Activated naive CD4-positive, alpha-beta T cell treated with anti-CD3 and anti-CD28 coated beads, Interleukin-2, amount 50 U/mL, for 72 hours (primary cell): ENCODE measurements at regions not wholly inside any gene's neighbourhood (a gene's known extent, or its start where the extent isn't known, plus 50 kb on each side); places are given as distances from the start of the nearest gene placed in this dataset.
"Not testable (repeated sequence)": the region's sequence is repeated elsewhere in the genome, so short reads cannot be mapped to it uniquely, and the experiment has no call there.

Experiments
- ATAC-seq, 2 donors: fragments of 150-1000 bp; cut with Tn5 transposase; 2 replicates each; pipeline ENCODE4 v1.10.0; 2021; ENCODE audit warnings: mild to moderate bottlenecking in 2 of 2, moderate library complexity in 2 of 2
- DNase-seq, 2 donors: peaks; one replicate each; pipeline ENCODE4 v3.0.0; 2021 to 2022; ENCODE audit warnings: low spot score in 2 of 2
- H3K27ac Mint-ChIP-seq, 2 donors: one replicate each; pipeline ENCODE4 v1.8.0; 2022; ENCODE audit warnings: mild to moderate bottlenecking in 2 of 2, mixed read lengths in 2 of 2
- H3K36me3 Mint-ChIP-seq, 2 donors: one replicate each; pipeline ENCODE4 v1.8.0; 2022; ENCODE audit warnings: mixed read lengths in 2 of 2
- H3K9me3 Mint-ChIP-seq, 2 donors: one replicate each; pipeline ENCODE4 v1.8.0; 2022; ENCODE audit warnings: mixed read lengths in 2 of 2

DNA sequence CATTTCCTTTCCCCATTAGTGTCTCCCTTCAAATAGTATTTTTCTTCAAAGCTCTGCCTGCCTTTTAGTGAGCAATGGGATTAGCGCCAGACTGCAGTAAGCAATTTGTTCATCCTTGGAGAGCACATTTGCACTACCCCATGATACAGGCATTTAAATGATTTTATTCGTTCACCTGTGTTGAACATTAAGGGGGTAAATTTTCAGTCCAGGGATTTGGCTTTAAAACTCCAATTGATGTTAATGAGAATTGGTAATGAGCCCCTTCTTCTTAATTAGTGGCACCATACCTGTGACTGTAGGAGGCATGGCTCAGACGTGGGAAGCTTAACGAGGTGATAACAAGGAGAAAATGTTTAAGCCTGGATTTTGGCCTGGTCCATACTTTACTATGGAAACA, 161.4 kb upstream of the NANOGP8 start:
- Mint-ChIP-seq H3K9me3 (no peaks in the 10 kb centered on the region), H3K27ac (no peak overlapping the region), H3K36me3 (no peaks in the 10 kb centered on the region)
- DNase-seq: no peak
- no peak for ATAC-seq

DNA sequence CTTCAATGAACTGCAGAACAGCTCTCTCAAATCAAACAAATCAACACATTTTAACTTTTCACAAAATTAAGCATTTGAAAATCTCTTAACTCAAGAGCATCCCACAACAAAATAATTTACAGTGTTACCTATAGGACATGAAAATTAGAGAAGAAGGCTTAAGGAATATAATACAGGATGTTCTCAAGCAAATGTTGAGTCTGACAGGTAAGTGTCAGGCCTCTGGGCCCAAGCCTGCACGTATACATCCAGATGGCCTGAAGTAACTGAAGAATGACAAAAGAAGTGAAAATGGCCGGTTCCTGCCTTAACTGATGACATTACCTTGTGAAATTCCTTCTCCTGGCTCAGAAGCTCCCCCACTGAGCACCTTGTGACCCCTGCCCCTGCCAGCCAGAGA, 160.6 kb upstream of the NANOGP8 start:
- H3K27ac Mint-ChIP-seq, H3K36me3 Mint-ChIP-seq, DNase-seq, H3K9me3 Mint-ChIP-seq, ATAC-seq: not testable (repeated sequence)

DNA sequence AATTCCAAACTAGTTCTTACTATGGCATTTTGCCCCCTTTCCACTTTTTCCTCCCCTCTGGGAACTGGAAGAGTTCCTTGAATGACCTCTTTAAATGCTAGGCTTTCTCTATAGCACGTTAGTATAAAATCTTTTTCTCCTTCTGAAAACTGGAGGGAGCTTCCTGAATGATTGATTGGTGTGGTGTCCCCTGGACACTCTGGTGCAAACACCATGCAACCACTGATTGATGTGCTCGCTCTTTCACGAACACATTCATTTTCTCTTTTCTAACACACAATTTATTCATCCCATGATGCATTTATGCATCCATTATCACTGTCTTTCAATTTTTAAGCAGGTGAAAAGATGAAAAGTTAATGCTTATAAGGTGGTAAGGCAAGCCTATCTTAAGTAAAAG, 159.1 kb upstream of the NANOGP8 start:
- no peak overlapping the region for H3K27ac Mint-ChIP-seq
- no peaks in the 10 kb centered on the region for H3K36me3 Mint-ChIP-seq
- no peak for DNase-seq
- ATAC-seq: no peak
- H3K9me3 Mint-ChIP-seq: no peaks in the 10 kb centered on the region

DNA sequence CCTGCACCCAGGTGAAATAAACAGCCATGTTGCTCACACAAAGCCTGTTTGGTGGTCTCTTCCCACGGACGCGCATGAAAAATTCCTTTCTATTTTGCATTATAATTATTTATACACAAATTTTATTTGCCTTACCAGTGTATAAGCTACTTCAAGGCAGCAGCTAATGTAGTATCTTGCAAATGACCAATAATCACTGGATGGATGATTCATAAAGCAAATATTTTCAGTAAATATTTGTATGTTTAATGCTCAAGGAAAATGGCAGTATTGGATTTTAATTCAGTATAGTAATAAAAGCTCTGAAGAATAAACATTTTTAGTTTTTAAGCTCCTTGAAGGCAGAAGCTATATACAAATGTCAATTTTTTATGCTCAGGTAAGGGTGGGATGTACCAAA, 158.7 kb upstream of the NANOGP8 start:
- ATAC-seq (no peak), DNase-seq (no peak)
- no peak overlapping the region for H3K27ac Mint-ChIP-seq
- no peaks in the 10 kb centered on the region for H3K9me3 Mint-ChIP-seq
- H3K36me3 Mint-ChIP-seq: no peaks in the 10 kb centered on the region

DNA sequence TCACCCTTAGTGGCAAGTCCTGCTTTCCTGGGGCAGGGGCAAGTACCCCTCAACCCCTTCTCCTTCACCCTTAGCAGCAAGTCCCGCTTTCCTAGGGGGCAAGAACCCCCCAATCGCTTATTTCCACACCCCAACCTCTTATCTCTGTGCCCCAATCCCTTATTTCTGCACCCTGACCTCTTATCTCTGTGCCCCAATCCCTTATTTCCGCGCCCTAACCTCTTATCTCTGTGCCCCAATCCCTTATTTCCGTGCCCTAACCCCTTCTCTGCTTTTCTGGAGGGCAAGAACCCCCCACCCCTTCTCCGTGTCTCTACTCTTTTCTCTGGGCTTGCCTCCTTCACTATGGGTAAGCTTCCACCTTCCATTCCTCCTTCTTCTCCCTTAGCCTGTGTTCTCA, 154.6 kb upstream of the NANOGP8 start:
- not testable (repeated sequence) for DNase-seq, H3K36me3 Mint-ChIP-seq, H3K27ac Mint-ChIP-seq, H3K9me3 Mint-ChIP-seq, ATAC-seq

DNA sequence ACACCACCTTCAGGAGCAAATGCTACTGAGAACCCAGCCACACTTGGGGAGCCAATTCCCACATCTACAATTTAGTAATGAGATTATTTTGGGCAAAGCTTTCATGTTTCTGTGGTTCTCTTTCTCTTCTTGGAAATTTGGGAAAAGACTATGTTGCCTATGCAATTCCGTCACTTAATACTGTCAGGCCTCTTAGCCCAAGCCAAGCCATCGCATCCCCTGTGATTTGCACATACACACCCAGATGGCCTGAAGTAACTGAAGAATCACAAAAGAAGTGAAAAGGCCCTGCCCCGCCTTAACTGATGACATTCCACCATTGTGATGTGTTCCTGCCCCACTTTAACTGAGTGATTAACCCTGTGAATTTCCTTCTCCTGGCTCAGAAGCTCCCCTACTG, 153.4 kb upstream of the NANOGP8 start:
- H3K9me3 Mint-ChIP-seq, H3K27ac Mint-ChIP-seq, ATAC-seq, H3K36me3 Mint-ChIP-seq, DNase-seq: not testable (repeated sequence)

DNA sequence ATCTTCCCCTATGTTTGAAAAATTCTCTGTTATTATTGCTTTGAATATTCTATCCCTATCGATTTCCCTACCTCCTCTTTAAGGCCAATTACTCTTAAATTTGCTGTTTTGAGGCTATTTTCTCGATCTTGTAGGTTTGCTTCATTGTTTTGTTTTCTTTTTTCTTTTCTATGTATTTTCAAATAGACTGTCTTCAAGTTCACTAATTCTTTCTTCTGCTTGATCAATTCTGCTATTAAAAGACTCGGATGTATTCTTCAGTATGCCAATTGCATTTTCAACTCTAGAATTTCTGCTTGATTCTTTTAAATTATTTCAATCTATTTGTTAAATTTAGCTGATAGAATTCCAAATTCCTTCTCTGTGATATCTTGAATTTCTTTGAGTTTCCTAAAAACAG, 144.0 kb upstream of the NANOGP8 start:
- Mint-ChIP-seq H3K36me3 (peaks cover 19 to 21% of the 10 kb centered on the region in 2 donors), H3K27ac (no peak overlapping the region), H3K9me3 (peaks cover 15 to 28% of the 10 kb centered on the region in 2 donors)
- no peak for DNase-seq
- no peak for ATAC-seq

DNA sequence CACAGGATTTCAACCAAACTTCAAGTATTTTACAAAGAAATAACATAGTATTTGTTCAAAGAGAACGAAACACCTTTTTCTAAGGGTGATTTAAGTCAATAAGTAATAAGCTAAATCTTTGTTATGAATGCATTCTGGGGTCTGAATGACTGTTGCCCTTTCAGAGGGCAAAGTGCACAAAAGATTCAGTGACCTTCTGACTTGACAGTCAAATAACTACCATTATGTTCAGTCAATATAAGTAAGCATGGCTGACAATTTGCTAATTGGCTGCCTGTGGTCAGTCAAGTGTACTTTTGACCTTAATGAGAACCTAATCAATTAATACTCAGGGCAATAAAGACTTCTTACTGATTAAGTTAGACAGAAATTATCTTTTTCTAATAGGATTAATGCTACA, 133.1 kb upstream of the NANOGP8 start:
- no peak for ATAC-seq
- DNase-seq: no peak
- H3K27ac Mint-ChIP-seq: no peak overlapping the region
- H3K36me3 Mint-ChIP-seq: no peaks in the 10 kb centered on the region
- H3K9me3 Mint-ChIP-seq: no peaks in the 10 kb centered on the region

DNA sequence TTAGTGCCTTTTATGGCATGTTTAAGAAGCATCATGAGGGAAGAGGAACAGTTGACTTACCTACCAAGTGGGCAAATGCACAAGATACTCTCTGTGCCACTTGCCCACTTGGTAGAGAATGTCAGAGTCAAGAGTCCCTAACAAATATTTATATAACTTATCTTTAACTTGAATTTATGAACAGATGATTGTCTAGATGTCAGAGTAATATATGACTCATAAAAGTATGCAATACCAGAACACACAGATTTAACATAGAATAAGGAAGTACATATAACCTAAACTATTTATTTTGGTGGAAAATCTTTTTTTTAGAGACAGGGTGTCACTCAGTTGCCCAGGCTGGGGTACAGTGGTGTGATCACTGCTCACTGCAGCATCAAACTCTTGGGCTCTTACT, 130.0 kb upstream of the NANOGP8 start:
- H3K36me3 Mint-ChIP-seq: no peaks in the 10 kb centered on the region
- ATAC-seq (no peak), DNase-seq (no peak)
- H3K27ac Mint-ChIP-seq: no peak overlapping the region
- H3K9me3 Mint-ChIP-seq: no peaks in the 10 kb centered on the region

DNA sequence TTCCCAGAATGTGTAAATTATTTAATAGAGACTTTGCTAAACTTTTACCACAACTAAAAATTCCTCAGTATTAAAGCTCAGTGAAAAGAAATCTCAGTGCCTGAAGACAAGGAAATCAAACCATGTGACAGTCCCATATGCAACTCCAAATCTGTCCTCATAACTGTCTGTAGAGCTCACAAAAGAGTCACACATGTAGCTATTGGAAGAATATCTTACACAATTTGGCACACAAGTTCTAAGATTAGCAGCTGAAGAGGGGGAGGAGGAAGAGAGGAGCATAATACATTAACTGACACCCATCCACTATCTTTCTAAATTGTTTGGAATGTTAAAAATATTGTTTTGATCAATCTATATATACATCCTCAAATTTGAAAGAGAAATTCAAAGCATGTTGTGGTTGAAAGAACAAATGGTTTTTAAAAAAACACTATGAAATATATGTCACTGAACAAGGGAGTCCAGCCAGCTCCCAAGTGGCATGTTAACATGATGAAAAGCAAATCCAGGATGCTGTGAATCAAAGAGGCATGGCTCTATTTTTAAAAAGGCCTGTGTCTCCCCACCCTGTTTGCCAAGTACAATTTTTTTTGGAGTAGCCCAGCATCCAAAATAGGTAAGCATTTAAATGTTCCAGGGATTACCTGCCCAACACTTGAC, 126.3 kb upstream of the NANOGP8 start:
- DNase-seq (no peak), ATAC-seq (no peak)
- Mint-ChIP-seq H3K36me3 (no peaks in the 10 kb centered on the region), H3K9me3 (no peaks in the 10 kb centered on the region), H3K27ac (no peak overlapping the region)

DNA sequence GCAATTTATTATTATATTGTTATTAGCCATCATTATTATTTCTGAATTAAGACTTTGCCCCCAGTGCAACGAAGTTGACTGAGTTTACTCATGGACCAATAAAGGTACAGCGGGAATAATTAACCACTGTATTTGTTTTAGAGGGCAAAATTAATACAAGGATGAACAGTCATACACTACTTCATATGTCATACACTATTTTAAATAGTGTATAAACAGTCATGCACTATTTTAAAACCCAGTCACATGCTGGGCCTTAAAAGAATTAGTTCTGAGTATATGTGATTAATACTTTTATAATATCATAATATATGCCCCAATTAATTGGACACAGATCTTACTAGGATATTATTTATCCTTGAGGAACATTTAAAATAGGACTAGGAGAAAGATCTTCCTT, 125.3 kb upstream of the NANOGP8 start:
- DNase-seq (no peak), ATAC-seq (no peak)
- no peak overlapping the region for H3K27ac Mint-ChIP-seq
- H3K36me3 Mint-ChIP-seq: no peaks in the 10 kb centered on the region
- no peaks in the 10 kb centered on the region for H3K9me3 Mint-ChIP-seq

DNA sequence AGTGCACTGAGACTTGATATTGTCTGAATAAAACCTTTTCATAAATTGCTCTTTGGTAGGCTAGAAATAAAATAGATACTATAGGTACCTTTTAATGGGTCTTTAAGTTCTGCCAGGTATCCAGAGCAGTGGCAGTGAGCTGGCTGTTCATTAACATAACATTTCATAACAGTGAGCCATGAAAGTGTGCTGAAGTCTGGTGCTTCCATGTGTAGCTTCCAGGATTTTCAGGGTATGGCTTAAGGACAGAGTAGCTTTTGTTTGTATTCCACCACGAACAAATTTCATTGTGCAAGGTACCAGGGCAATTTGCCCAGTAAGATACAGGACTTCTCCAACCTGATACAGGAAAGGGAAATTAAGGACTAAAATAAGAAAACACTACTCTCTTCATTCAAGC, 124.7 kb upstream of the NANOGP8 start:
- ATAC-seq (no peak), DNase-seq (no peak)
- no peaks in the 10 kb centered on the region for H3K9me3 Mint-ChIP-seq
- H3K36me3 Mint-ChIP-seq: no peaks in the 10 kb centered on the region
- H3K27ac Mint-ChIP-seq: no peak overlapping the region

DNA sequence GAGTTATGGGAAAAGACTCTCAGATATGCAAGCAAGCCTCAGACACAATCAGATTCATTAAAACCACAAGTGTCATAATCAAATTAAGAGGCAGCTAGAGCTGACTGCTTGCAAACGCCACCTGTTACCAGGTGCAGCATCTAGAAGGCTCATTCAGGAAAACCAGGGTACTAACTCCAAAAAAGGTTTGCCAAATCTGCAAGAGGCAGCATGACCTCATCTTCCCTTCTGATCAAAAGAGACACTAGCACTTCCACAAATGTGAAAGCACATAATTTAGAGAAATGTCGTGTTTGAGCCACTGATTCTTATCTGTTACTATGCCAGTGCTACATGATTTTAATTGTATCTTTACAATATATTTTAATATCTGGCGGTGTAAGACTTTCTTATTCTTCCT, 123.3 kb upstream of the NANOGP8 start:
- H3K27ac Mint-ChIP-seq: no peak overlapping the region
- H3K36me3 Mint-ChIP-seq: no peaks in the 10 kb centered on the region
- ATAC-seq: no peak
- DNase-seq: no peak
- no peaks in the 10 kb centered on the region for H3K9me3 Mint-ChIP-seq

DNA sequence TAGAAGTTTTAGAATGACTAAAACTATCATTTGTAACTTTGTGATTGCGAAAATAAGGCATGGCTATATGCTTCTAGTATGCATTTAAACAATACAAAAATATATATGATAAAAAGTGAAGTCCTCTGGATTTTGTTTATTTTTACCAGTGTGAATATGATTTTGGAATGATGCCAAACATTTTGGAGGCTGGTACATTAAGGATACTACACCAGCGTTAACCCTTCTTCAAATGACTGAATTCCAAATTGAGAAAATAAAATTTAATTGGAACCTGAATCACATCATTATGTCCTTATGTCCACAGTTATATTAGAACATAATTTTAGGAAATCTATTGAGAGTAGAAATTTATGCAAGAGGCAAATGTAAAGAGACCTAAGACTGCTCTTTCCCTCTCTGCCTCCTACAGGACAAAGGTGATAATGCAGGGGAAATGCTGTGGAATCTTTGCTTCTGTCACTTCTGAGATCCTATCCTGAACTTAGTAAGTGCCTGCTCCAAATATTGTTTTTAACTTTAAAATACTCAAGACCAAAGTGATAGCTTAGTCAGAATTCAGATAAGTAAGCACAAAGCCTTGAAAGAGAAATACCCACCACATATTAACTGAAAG, 121.1 kb upstream of the NANOGP8 start:
- no peak for ATAC-seq
- H3K36me3 Mint-ChIP-seq: no peaks in the 10 kb centered on the region
- H3K27ac Mint-ChIP-seq: no peak overlapping the region
- peak in 1 of 2 donors; percentile 17 for DNase-seq
- no peaks in the 10 kb centered on the region for H3K9me3 Mint-ChIP-seq

DNA sequence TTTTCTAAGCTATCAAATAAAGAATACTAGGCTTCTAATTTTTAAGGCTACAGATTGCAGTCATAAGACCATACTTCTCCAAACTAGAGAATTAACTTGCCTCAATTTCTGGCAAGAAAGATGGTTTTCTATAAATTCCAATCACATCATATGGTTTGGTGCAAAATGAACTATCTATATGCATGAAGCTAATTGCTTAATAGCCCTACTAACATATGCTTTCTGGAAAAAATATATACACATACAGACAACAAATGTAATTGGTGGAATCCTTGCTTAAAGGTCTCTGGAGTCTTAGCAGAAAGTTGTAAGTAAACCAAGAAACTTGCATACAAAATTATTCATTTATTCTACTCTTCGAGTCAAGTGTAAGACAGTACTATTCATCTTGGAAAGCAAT, 113.1 kb upstream of the NANOGP8 start:
- no peaks in the 10 kb centered on the region for H3K9me3 Mint-ChIP-seq
- no peaks in the 10 kb centered on the region for H3K36me3 Mint-ChIP-seq
- DNase-seq: no peak
- ATAC-seq: no peak
- no peak overlapping the region for H3K27ac Mint-ChIP-seq

DNA sequence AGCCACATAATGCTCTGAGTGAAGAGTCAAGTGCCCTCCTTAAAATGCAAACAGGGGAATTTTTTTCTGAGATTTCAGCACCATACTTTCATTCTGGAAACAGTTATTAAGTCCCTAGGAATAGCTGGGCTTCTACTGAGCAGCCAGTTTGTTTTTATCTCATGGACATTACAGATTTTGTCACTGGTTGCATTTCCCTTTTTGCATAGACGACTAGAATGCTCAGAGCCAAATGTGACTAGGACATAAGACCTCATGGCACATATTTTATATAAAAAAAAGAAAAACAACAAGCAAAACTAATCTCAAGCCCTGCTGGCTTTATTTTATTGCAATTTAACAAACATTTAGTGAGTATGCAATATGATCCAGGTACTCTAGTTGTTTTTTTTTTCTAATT, 112.7 kb upstream of the NANOGP8 start:
- H3K36me3 Mint-ChIP-seq: no peaks in the 10 kb centered on the region
- ATAC-seq (no peak), DNase-seq (no peak)
- no peak overlapping the region for H3K27ac Mint-ChIP-seq
- H3K9me3 Mint-ChIP-seq: peaks cover 0 to 1% of the 10 kb centered on the region in 2 donors

DNA sequence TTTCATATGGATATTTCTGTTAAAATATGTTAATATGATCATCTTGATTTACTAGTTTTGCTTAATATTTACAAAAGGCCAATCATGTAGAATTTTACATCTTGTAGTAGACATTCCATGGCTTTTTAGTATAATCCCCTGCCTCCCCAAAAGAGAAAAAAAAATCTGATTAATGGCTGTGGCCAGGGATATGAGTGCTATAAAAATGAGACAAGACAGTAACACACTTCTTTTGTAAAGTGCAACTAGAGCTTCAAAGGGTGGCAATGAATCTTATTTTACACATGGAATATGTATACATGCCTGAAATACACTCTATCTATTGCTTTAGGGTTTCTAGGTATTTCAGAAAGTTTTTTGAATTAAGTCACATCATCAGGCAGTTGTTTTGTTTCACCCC, 112.2 kb upstream of the NANOGP8 start:
- H3K27ac Mint-ChIP-seq: no peak overlapping the region
- no peak for DNase-seq
- peaks cover 0 to 4% of the 10 kb centered on the region in 2 donors for H3K9me3 Mint-ChIP-seq
- no peak for ATAC-seq
- no peaks in the 10 kb centered on the region for H3K36me3 Mint-ChIP-seq

DNA sequence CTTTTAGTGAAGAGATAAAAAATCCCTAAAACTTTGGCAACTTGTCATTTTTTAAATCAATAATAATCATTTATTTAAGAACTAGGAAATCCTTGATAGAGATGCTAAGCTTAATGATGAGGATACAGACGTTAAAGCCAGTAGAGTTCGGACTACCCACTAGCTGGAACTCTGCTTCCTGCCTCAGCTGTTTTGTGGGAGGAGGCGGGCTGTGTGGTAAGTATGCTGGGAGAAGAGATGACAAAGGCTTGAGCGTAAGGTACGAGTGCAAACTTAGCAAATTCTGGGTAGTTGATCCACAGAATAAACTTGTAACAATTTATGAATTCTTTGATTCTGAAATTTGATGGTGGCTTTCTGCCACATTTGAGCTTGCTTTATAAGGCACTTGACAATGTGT, 111.2 kb upstream of the NANOGP8 start:
- Mint-ChIP-seq H3K27ac (no peak overlapping the region), H3K36me3 (peaks cover 6 to 8% of the 10 kb centered on the region in 2 donors), H3K9me3 (peaks cover 7 to 15% of the 10 kb centered on the region in 2 donors)
- DNase-seq (no peak), ATAC-seq (no peak)
